Mucosa of descending colon (tissue), 3 donors: ENCODE measurements at regions not wholly inside any gene's neighbourhood (a gene's known extent, or its start where the extent isn't known, plus 50 kb on each side); places are given as distances from the start of the nearest gene placed in this dataset.
"Not testable (repeated sequence)": the region's sequence is repeated elsewhere in the genome, so short reads cannot be mapped to it uniquely, and the experiment has no call there.

Experiments
- ATAC-seq: fragments of 200-7000 bp; cut with Tn5 transposase; one replicate; pipeline ENCODE4 v1.9.1; 2020; ENCODE audit warnings: mild to moderate bottlenecking, moderate library complexity
- DNase-seq, 3 donors: peaks; one replicate each; pipeline ENCODE4 v3.0.0-alpha.2; 2020
- H3K36me3 ChIP-seq: fragments of 200-600 bp; one replicate; pipeline ENCODE4 v1.8.0; 2021; ENCODE audit warnings: low read depth, mild to moderate bottlenecking
- H3K4me1 ChIP-seq: fragments of 200-600 bp; one replicate; pipeline ENCODE4 v1.8.0; 2021; ENCODE audit warnings: low read depth, mild to moderate bottlenecking
- H3K4me3 ChIP-seq: fragments of 200-600 bp; one replicate; pipeline ENCODE4 v1.8.0; 2021; ENCODE audit warnings: mild to moderate bottlenecking
- H3K9me3 ChIP-seq: fragments of 200-600 bp; one replicate; pipeline ENCODE4 v1.8.0; 2021; ENCODE audit warnings: mild to moderate bottlenecking
- CTCF ChIP-seq: fragments of 200-600 bp; IDR thresholded peaks from one replicate; pipeline ENCODE4 v1.8.0; 2022; ENCODE audit warnings: antibody characterized with exemption, mild to moderate bottlenecking
- intact Hi-C, 2 donors: fragments of 100-400 bp; cut with DNase I in 1 of 2; cut with micrococcal nuclease in 1 of 2; formaldehyde crosslinking; loops; one replicate each; pipeline versions ENCODE4 v1.11.0 to v1.11.1; 2022; cut with DNase I, micrococcal nuclease
- donor health status: DM: no; HTN: no; CAD: no; lungs with moderate emphysema.
- donor health status: DM: no; HTN: no; CAD: no.
- donor health status: DM: no; HTN: yes; CAD: no.

GRCh38 chrX:25442499-25442898 lies 426.7 kb upstream of the ARX start:
- H3K9me3 ChIP-seq, result no peaks in the 10 kb centered on the region
- DNase-seq (no peak), ATAC-seq (no peak)
- intact Hi-C loops, result no loop called here
- H3K4me1 ChIP-seq, result no peaks in the 10 kb centered on the region
- H3K36me3 ChIP-seq, result no peaks in the 10 kb centered on the region
- no peak overlapping the region for H3K4me3 ChIP-seq
- no peak for TF ChIP-seq CTCF

- no peak for TF ChIP-seq CTCF
- intact Hi-C loops, result no loop called here
- no peaks in the 10 kb centered on the region for H3K9me3 ChIP-seq
- no peak overlapping the region for H3K4me3 ChIP-seq
- no peaks in the 10 kb centered on the region for H3K36me3 ChIP-seq
- no peak for ATAC-seq
- no peak for DNase-seq
- no peaks in the 10 kb centered on the region for H3K4me1 ChIP-seq
Measured at GRCh38 chrX:25433307-25433706, 417.5 kb upstream of the ARX start.

- no peak for ATAC-seq
- intact Hi-C loops, result no loop called here
- no peaks in the 10 kb centered on the region for H3K9me3 ChIP-seq
Measured at GRCh38 chrX:25432396-25432795, 416.6 kb upstream of the ARX start.

GRCh38 chrX:25427873-25428555 lies 412.2 kb upstream of the ARX start:
- intact Hi-C loops, result no loop called here
- DNase-seq (peak in 1 of 3 donors; percentile 27), ATAC-seq (no peak)
- Histone ChIP-seq H3K36me3 (no peaks in the 10 kb centered on the region), H3K4me1 (no peaks in the 10 kb centered on the region), H3K9me3 (no peaks in the 10 kb centered on the region), H3K4me3 (no peak overlapping the region)
- no peak for TF ChIP-seq CTCF

More at GRCh38 chrX:25432396-25432795, 416.6 kb upstream of the ARX start:
- TF ChIP-seq CTCF, result no peak
- DNase-seq, result no peak
- Histone ChIP-seq H3K36me3 (no peaks in the 10 kb centered on the region), H3K4me1 (no peaks in the 10 kb centered on the region), H3K4me3 (no peak overlapping the region)

GRCh38 chrX:25404163-25404562 lies 388.4 kb upstream of the ARX start:
- H3K9me3 ChIP-seq, H3K4me3 ChIP-seq, H3K36me3 ChIP-seq, ATAC-seq, intact Hi-C loops, H3K4me1 ChIP-seq: not testable (repeated sequence)
- DNase-seq, result peak in 1 of 3 donors; percentile 17

- intact Hi-C loops, result no loop called here
- DNase-seq, result no peak
- no peak for ATAC-seq
- no peaks in the 10 kb centered on the region for H3K36me3 ChIP-seq
- H3K4me1 ChIP-seq, result no peaks in the 10 kb centered on the region
- peaks cover 7% of the 10 kb centered on the region for H3K9me3 ChIP-seq
- TF ChIP-seq CTCF, result no peak
- no peak overlapping the region for H3K4me3 ChIP-seq
Measured at GRCh38 chrX:25389266-25389665, 373.5 kb upstream of the ARX start.
